HL-60/S4 (cell line): ENCODE measurements at regions not wholly inside any gene's neighbourhood (a gene's known extent, or its start where the extent isn't known, plus 50 kb on each side); places are given as distances from the start of the nearest gene placed in this dataset.

ENCODE experiments used
- in situ Hi-C: fragments of 300-500 bp; cut with MboI; formaldehyde crosslinking; loops from 2 replicates; pipeline ENCODE4 v1.14.3; 2022; ENCODE audit warnings: low sequenced_read_pairs

DNA sequence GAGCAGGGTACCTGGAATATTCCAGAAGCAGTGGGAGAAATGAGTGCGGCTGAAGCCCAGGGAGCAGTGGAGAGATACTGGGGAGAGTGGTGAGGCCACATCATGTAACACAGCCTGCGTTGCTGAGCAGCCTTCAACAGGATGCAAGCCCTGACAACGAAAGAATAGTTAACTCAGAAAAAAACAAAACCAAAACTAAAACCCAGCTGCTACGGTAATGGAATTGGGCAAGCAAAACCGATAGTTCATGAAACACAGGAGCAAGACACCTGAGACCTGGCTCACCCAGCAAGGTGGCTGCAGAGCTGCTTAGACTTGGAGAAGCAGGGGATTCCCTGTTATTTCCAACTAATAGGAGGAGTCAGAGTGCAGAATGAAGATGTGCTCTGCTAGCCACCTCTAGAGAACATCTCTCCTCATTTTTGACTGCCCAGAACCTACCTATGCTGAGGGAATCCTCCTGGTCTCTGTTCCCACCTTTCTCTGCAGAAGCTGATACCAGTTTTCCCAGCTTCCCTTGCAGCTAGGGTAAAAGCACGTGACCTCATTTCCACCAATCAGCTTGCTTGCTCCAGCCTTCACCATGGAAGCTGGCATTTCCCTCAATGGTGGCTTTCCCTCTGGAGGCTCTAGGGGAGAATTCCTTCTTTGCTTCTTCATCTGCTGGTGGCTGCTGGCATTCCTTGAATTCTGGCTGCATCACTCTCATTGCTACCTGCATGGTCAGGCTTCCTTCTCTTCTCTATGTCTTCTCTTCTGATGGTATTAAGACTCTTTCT is 59.4 kb upstream of the XYLT1 start:
- in situ Hi-C loops: no loop called here

DNA sequence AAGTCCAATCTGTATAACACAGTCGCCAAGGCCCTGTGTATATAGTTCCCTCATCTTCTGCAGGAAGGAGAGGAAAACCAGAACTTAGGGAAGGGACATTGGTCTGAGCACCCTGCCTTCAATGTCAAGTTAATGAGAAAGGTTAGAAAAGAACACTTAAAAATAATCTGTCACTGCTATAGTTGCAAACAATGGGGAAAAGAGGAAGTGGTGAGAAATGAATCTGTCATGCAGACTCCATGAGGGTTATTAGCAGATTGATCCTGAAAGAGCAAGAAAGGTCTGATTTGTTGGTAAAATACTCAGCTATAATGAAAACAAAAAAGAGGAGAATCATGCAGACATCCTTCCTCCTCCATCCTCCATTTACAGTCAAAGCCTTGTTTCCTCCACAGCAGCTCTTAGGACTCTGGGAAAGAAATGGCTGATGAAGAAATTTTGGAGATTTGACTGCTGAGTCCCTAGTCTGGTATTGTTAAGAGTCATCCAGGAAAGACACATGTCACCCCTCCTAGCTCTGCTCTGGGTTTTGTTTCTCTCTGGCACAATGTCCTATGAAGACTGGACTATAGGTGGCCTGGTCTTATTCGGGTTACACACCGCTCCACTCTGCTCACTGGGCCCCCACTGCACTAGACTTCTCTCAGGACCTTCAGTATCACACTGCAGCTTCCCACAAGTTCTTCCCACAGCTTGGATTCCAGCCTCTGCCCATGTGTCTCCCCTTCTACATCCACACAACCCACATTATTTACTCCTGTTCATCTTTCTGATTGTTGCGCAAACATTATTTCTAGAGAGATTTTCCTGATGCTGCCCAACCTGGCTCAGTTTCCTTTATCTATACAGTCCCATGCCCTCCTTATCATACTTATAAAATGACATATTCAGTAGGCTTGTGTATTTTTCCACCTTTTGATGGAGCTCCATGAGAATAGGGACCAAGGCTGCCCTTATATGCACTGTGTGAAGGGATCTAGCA is 56.5 kb upstream of the XYLT1 start:
- in situ Hi-C loops: no loop called here

GRCh38 chr16:17524656-17525055 is 53.9 kb upstream of the XYLT1 start:
- in situ Hi-C loops: no loop called here

- in situ Hi-C loops: no loop called here
These were observed 49.8 kb upstream of the XYLT1 start for GRCh38 chr16:17520561-17520960.
